GM23338 (cell line): ENCODE measurements at regions not wholly inside any gene's neighbourhood (a gene's known extent, or its start where the extent isn't known, plus 50 kb on each side); places are given as distances from the start of the nearest gene placed in this dataset.

Experiments used
- ATAC-seq: fragments of 200-7000 bp; cut with Tn5 transposase; 3 replicates; pipeline ENCODE4 v1.9.1; 2020
- DNase-seq: peaks from one replicate; pipeline ENCODE4 v3.0.0-alpha.2; 2015; ENCODE audit warnings: low spot score
- H2AFZ ChIP-seq: fragments of 200-600 bp; sonication (generic); 2 replicates; pipeline ENCODE4 v1.8.0; 2016; ENCODE audit warnings: antibody characterized with exemption, mild to moderate bottlenecking, moderate library complexity
- H3F3A ChIP-seq: fragments of 200-600 bp; sonication (generic); replicated peaks from 2 replicates; pipeline ENCODE4 v1.8.0; 2017; ENCODE audit warnings: antibody characterized with exemption, mixed run types, low read depth
- H3K27ac ChIP-seq: fragments of 200-600 bp; sonication (generic); 2 replicates; pipeline ENCODE4 v1.6.1; 2016; ENCODE audit warnings: low read depth
- H3K27me3 ChIP-seq: fragments of 200-600 bp; sonication (generic); 2 replicates; pipeline ENCODE4 v1.8.0; 2016; ENCODE audit warnings: mild to moderate bottlenecking, mixed run types, moderate library complexity; ENCODE audit not compliant: insufficient read depth
- H3K36me3 ChIP-seq: fragments of 200-600 bp; sonication (generic); 2 replicates; pipeline ENCODE4 v1.8.0; 2016; ENCODE audit warnings: mild to moderate bottlenecking; ENCODE audit not compliant: insufficient read depth
- H3K4me1 ChIP-seq: fragments of 200-600 bp; sonication (generic); 2 replicates; pipeline ENCODE4 v1.8.0; 2016; ENCODE audit warnings: mild to moderate bottlenecking, moderate library complexity; ENCODE audit not compliant: insufficient read depth
- H3K4me2 ChIP-seq: fragments of 200-600 bp; sonication (generic); 2 replicates; pipeline ENCODE4 v1.7.1; 2017; ENCODE audit warnings: mixed run types
- H3K4me3 ChIP-seq: fragments of 200-600 bp; sonication (generic); 2 replicates; pipeline ENCODE4 v1.6.1; 2016; ENCODE audit warnings: mixed run types
- H3K79me2 ChIP-seq: fragments of 200-600 bp; sonication (generic); replicated peaks from 2 replicates; pipeline ENCODE4 v1.8.0; 2017; ENCODE audit warnings: mild to moderate bottlenecking; ENCODE audit not compliant: insufficient read depth
- H3K9me2 ChIP-seq: fragments of 200-600 bp; sonication (generic); 2 replicates; pipeline ENCODE4 v1.8.0; 2017; ENCODE audit not compliant: insufficient read depth
- H4K20me1 ChIP-seq: fragments of 200-600 bp; sonication (generic); replicated peaks from 2 replicates; pipeline ENCODE4 v1.8.0; 2017; ENCODE audit warnings: mild to moderate bottlenecking; ENCODE audit not compliant: insufficient read depth
- H3K27ac Mint-ChIP-seq: 2 replicates; pipeline ENCODE4 v1.8.0; 2020; ENCODE audit warnings: inconsistent platforms, mild to moderate bottlenecking, moderate library complexity, mixed read lengths
- H3K27me3 Mint-ChIP-seq: 3 replicates; pipeline ENCODE4 v1.8.0; 2022; ENCODE audit warnings: low read depth, mild to moderate bottlenecking, moderate library complexity, mixed read lengths, inconsistent platforms; ENCODE audit not compliant: insufficient read depth, poor library complexity
- H3K36me3 Mint-ChIP-seq: 3 replicates; pipeline ENCODE4 v1.8.0; 2021; ENCODE audit warnings: low read depth, mild to moderate bottlenecking, inconsistent platforms, moderate library complexity, mixed read lengths
- H3K4me1 Mint-ChIP-seq: 3 replicates; pipeline ENCODE4 v1.8.0; 2020; ENCODE audit warnings: mild to moderate bottlenecking, inconsistent platforms, mixed read lengths
- H3K4me3 Mint-ChIP-seq: 3 replicates; pipeline ENCODE4 v1.8.0; 2021; ENCODE audit warnings: moderate library complexity, mild to moderate bottlenecking, inconsistent platforms, mixed read lengths
- H3K9me3 Mint-ChIP-seq: 3 replicates; pipeline ENCODE4 v1.8.0; 2020; ENCODE audit warnings: moderate library complexity, mild to moderate bottlenecking, inconsistent platforms, mixed read lengths
- CREB1 ChIP-seq: fragments of 250-450 bp; sonication (Bioruptor Pico); IDR thresholded peaks from 2 replicates; pipeline ENCODE4 v1.5.0; 2020; ENCODE audit warnings: low read depth, mild to moderate bottlenecking, moderate library complexity
- EZH2 ChIP-seq: fragments of 200-600 bp; sonication (generic); IDR thresholded peaks from one replicate; pipeline ENCODE4 v1.8.0; 2017; ENCODE audit warnings: antibody characterized with exemption, mild to moderate bottlenecking, low read depth; ENCODE audit not compliant: unreplicated experiment
- EZH2phosphoT487 ChIP-seq: fragments of 200-600 bp; sonication (generic); IDR thresholded peaks from one replicate; pipeline ENCODE4 v1.8.1; 2018; ENCODE audit warnings: antibody characterized with exemption; ENCODE audit not compliant: unreplicated experiment
- JUNB ChIP-seq: IDR thresholded peaks from one replicate; pipeline ENCODE4 v1.6.1; 2016; ENCODE audit warnings: antibody characterized with exemption; ENCODE audit not compliant: unreplicated experiment
- NANOG ChIP-seq: IDR thresholded peaks from 2 replicates; pipeline ENCODE4 v1.6.1; 2016; ENCODE audit warnings: antibody characterized with exemption, borderline replicate concordance
- POLR2AphosphoS5 ChIP-seq: IDR thresholded peaks from 2 replicates; pipeline ENCODE4 v1.6.1; 2016; ENCODE audit warnings: antibody characterized with exemption, low read depth
- ZNF114 ChIP-seq: fragments of 250-450 bp; sonication (Bioruptor Pico); IDR thresholded peaks from 2 replicates; pipeline ENCODE4 v1.5.0; 2020; ENCODE audit warnings: mild to moderate bottlenecking, moderate library complexity
- TF ChIP-seq, protein P1 (sequence below), 2 experiments: fragments of 200-600 bp in 1 of 2; sonication (generic) in 1 of 2; conservative IDR thresholded peaks; 2 replicates each; pipeline versions ENCODE4 v1.5.1 to v1.6.1; 2016 to 2017; ENCODE audit warnings: antibody characterized with exemption in 2 of 2, low read depth in 2 of 2, mild to moderate bottlenecking in 2 of 2, moderate library complexity in 1 of 2
- TF ChIP-seq, protein P2 (sequence below): IDR thresholded peaks from 2 replicates; pipeline ENCODE4 v1.6.1; 2016; ENCODE audit warnings: antibody characterized with exemption
- TF ChIP-seq, protein P3 (sequence below): fragments of 250-450 bp; sonication (Bioruptor Pico); IDR thresholded peaks from 2 replicates; pipeline ENCODE4 v1.5.0; 2020; ENCODE audit warnings: mild to moderate bottlenecking, moderate library complexity
- TF ChIP-seq, protein P4 (sequence below): IDR thresholded peaks from one replicate; pipeline ENCODE4 v1.6.1; 2018; ENCODE audit warnings: antibody characterized with exemption; ENCODE audit not compliant: unreplicated experiment

DNA sequence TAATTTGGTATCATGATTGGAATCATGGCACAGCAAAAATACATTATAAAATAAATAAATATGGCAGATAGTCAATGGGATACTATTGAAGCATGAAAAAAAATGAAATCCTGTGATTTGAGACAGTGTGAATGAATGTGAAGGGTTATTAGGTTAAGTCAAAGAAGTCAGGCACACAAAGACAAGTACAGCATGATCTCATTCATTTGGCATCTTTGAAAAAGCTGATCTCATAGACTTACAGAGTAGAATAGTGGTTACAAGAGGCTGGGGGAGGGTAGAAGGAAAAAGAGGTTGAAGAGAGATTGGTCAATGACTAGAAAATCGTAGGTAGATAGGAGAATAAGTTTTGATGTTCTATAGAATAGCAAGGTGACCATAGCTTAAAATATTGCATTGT is 295.1 kb upstream of the SLITRK5 start (continued):
- TF ChIP-seq, protein P1, sequence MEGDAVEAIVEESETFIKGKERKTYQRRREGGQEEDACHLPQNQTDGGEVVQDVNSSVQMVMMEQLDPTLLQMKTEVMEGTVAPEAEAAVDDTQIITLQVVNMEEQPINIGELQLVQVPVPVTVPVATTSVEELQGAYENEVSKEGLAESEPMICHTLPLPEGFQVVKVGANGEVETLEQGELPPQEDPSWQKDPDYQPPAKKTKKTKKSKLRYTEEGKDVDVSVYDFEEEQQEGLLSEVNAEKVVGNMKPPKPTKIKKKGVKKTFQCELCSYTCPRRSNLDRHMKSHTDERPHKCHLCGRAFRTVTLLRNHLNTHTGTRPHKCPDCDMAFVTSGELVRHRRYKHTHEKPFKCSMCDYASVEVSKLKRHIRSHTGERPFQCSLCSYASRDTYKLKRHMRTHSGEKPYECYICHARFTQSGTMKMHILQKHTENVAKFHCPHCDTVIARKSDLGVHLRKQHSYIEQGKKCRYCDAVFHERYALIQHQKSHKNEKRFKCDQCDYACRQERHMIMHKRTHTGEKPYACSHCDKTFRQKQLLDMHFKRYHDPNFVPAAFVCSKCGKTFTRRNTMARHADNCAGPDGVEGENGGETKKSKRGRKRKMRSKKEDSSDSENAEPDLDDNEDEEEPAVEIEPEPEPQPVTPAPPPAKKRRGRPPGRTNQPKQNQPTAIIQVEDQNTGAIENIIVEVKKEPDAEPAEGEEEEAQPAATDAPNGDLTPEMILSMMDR (conservative IDR thresholded peaks at IDR 0.05; ENCODE audit: low read depth in 2 of 2), result no peak
- TF ChIP-seq JUNB (no peak), EZH2phosphoT487 (no peak), POLR2AphosphoS5 (no peak), CREB1 (CRISPR knock-in tag) (no peak), EZH2 (no peak), NANOG (no peak)
- TF ChIP-seq, protein P2, sequence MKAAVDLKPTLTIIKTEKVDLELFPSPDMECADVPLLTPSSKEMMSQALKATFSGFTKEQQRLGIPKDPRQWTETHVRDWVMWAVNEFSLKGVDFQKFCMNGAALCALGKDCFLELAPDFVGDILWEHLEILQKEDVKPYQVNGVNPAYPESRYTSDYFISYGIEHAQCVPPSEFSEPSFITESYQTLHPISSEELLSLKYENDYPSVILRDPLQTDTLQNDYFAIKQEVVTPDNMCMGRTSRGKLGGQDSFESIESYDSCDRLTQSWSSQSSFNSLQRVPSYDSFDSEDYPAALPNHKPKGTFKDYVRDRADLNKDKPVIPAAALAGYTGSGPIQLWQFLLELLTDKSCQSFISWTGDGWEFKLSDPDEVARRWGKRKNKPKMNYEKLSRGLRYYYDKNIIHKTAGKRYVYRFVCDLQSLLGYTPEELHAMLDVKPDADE, result no peak

DNA sequence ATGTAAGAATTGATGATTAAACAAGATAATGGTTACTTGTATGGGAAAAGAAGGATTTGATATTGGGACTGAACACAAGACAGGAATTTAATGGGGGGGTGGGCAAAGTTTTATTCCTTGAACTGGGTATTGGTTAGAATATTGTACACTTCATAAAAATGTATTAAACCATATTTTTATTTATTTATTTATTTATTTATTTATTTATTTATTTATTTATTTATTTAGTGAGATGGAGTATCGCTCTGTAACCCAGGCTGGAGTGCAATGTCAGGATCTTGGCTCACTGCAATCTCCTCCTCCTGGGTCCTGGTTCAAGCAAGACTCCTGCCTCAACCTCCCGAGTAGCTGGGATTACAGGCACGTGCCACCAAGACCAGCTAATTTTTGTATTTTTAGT is 287.1 kb upstream of the SLITRK5 start:
- H3K4me3 ChIP-seq, result no peak overlapping the region
- no peaks in the 10 kb centered on the region for H3K36me3 ChIP-seq
- H3K79me2 ChIP-seq, result no peaks in the 10 kb centered on the region
- no peak overlapping the region for H3K27ac ChIP-seq
- Mint-ChIP-seq H3K4me3 (no peak overlapping the region), H3K27me3 (no peaks in the 10 kb centered on the region), H3K27ac (no peak overlapping the region), H3K36me3 (no peaks in the 10 kb centered on the region), H3K4me1 (no peaks in the 10 kb centered on the region), H3K9me3 (peaks cover 2% of the 10 kb centered on the region; the same call in 2 of the 3 replicates)
- H3K9me2 ChIP-seq, result no peaks in the 10 kb centered on the region
- H3K4me2 ChIP-seq, result no peak overlapping the region
- TF ChIP-seq, protein P3, sequence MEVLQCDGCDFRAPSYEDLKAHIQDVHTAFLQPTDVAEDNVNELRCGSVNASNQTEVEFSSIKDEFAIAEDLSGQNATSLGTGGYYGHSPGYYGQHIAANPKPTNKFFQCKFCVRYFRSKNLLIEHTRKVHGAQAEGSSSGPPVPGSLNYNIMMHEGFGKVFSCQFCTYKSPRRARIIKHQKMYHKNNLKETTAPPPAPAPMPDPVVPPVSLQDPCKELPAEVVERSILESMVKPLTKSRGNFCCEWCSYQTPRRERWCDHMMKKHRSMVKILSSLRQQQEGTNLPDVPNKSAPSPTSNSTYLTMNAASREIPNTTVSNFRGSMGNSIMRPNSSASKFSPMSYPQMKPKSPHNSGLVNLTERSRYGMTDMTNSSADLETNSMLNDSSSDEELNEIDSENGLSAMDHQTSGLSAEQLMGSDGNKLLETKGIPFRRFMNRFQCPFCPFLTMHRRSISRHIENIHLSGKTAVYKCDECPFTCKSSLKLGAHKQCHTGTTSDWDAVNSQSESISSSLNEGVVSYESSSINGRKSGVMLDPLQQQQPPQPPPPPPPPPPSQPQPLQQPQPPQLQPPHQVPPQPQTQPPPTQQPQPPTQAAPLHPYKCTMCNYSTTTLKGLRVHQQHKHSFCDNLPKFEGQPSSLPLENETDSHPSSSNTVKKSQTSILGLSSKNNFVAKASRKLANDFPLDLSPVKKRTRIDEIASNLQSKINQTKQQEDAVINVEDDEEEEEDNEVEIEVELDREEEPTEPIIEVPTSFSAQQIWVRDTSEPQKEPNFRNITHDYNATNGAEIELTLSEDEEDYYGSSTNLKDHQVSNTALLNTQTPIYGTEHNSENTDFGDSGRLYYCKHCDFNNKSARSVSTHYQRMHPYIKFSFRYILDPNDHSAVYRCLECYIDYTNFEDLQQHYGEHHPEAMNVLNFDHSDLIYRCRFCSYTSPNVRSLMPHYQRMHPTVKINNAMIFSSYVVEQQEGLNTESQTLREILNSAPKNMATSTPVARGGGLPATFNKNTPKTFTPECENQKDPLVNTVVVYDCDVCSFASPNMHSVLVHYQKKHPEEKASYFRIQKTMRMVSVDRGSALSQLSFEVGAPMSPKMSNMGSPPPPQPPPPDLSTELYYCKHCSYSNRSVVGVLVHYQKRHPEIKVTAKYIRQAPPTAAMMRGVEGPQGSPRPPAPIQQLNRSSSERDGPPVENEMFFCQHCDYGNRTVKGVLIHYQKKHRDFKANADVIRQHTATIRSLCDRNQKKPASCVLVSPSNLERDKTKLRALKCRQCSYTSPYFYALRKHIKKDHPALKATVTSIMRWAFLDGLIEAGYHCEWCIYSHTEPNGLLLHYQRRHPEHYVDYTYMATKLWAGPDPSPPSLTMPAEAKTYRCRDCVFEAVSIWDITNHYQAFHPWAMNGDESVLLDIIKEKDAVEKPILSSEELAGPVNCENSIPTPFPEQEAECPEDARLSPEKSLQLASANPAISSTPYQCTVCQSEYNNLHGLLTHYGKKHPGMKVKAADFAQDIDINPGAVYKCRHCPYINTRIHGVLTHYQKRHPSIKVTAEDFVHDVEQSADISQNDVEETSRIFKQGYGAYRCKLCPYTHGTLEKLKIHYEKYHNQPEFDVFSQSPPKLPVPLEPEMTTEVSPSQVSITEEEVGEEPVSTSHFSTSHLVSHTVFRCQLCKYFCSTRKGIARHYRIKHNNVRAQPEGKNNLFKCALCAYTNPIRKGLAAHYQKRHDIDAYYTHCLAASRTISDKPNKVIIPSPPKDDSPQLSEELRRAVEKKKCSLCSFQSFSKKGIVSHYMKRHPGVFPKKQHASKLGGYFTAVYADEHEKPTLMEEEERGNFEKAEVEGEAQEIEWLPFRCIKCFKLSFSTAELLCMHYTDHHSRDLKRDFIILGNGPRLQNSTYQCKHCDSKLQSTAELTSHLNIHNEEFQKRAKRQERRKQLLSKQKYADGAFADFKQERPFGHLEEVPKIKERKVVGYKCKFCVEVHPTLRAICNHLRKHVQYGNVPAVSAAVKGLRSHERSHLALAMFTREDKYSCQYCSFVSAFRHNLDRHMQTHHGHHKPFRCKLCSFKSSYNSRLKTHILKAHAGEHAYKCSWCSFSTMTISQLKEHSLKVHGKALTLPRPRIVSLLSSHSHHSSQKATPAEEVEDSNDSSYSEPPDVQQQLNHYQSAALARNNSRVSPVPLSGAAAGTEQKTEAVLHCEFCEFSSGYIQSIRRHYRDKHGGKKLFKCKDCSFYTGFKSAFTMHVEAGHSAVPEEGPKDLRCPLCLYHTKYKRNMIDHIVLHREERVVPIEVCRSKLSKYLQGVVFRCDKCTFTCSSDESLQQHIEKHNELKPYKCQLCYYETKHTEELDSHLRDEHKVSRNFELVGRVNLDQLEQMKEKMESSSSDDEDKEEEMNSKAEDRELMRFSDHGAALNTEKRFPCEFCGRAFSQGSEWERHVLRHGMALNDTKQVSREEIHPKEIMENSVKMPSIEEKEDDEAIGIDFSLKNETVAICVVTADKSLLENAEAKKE (CRISPR knock-in tag), result no peak
- TF ChIP-seq ZNF114 (CRISPR knock-in tag), result no peak
- TF ChIP-seq, protein P4, sequence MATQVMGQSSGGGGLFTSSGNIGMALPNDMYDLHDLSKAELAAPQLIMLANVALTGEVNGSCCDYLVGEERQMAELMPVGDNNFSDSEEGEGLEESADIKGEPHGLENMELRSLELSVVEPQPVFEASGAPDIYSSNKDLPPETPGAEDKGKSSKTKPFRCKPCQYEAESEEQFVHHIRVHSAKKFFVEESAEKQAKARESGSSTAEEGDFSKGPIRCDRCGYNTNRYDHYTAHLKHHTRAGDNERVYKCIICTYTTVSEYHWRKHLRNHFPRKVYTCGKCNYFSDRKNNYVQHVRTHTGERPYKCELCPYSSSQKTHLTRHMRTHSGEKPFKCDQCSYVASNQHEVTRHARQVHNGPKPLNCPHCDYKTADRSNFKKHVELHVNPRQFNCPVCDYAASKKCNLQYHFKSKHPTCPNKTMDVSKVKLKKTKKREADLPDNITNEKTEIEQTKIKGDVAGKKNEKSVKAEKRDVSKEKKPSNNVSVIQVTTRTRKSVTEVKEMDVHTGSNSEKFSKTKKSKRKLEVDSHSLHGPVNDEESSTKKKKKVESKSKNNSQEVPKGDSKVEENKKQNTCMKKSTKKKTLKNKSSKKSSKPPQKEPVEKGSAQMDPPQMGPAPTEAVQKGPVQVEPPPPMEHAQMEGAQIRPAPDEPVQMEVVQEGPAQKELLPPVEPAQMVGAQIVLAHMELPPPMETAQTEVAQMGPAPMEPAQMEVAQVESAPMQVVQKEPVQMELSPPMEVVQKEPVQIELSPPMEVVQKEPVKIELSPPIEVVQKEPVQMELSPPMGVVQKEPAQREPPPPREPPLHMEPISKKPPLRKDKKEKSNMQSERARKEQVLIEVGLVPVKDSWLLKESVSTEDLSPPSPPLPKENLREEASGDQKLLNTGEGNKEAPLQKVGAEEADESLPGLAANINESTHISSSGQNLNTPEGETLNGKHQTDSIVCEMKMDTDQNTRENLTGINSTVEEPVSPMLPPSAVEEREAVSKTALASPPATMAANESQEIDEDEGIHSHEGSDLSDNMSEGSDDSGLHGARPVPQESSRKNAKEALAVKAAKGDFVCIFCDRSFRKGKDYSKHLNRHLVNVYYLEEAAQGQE, result no peak
- TF ChIP-seq, protein P2, result no peak
- TF ChIP-seq EZH2phosphoT487, result no peak
- TF ChIP-seq EZH2, result no peak
- DNase-seq (no peak), ATAC-seq (no peak)
- no peaks in the 10 kb centered on the region for H3K4me1 ChIP-seq
- no peaks in the 10 kb centered on the region for H4K20me1 ChIP-seq
- no peaks in the 10 kb centered on the region for H3K27me3 ChIP-seq
- no peak overlapping the region for H2AFZ ChIP-seq
- H3F3A ChIP-seq, result no peaks in the 10 kb centered on the region
